Mucosa of gallbladder (tissue), 1 donor: ENCODE measurements at regions not wholly inside any gene's neighbourhood (a gene's known extent, or its start where the extent isn't known, plus 50 kb on each side); places are given as distances from the start of the nearest gene placed in this dataset.

ENCODE experiments used
- DNase-seq: peaks from one replicate; pipeline ENCODE4 v3.0.0-alpha.2; 2020; ENCODE audit warnings: low spot score
- donor health status: DM: no; HTN: no; CAD: no.

GRCh38 chr12:118694128-118694775, 287.1 kb upstream of the SRRM4 start:
- DNase-seq = no peak

DNA sequence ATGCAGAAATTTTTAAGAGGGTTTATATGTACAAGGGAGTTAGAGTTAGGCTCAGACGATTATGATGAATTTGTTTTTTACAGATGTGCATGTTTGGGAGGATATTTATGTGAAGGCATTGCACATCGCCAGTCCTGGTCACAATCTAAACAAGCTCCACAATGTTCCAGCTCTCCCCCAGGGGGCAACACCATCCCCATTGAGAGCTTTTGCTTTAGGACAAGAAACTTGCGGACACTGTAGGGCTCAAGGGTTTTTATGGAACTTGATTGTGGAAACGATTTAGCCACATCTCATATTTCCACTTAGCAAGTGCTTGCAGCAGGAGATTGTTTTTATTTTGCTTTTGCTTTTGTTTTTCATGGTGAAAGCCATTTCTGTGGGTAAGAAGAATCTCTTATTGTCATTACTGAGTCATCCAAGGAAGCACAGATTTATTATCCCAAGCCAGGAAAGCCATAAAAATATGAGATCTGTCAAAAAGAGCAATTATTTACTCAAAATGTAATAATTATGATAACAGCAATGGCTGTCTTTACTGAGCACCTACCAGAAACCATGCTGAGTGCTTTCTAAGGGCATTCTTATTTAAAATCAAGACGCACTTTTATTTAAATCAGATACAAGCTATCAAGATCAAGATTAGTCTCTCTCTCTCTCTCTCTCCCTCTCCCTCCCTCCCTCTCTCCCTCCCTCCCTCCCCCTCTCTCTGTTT, 276.7 kb upstream of the SRRM4 start:
- DNase-seq = no peak

GRCh38 chr12:118706437-118706836, 274.9 kb upstream of the SRRM4 start:
- DNase-seq = no peak

DNA sequence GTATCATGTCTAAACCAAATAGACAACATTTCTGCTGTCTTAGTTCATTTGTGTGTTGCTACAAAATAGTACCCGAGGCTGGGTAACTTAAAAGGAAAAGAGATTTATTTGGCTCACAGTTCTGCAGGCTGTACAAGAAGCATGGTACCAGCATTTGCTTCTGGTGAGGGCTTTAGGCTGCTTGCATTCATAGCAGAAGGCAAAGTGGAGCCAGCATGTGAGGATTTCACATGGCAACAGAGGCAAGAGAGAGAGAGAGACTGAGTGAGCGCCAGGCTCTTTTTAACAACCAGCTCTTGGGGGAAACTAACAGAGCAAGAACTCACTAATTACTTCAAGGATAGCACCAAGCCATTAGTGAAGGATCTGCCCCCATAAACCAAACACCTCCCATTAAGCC, 271.4 kb upstream of the SRRM4 start:
- DNase-seq = no peak

DNA sequence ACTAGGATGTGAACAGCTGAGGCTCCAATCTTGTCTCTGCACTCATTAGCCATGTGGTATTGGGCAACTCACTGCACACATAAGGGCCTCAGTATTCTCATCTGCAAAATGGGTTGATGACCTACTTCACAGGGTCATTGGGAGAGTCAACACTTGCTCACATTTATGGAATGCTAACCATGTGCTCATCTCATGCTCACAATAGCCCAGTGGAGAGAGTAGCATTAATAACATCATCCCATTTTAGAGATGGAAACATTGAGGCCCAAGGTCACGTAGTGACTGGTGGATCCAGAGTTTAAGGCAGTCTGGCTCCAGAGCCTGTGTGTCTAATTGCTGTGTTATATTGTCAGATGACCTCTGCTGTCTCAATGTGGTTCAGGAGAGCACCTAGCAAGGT, 270.2 kb upstream of the SRRM4 start:
- no peak for DNase-seq

- DNase-seq = no peak
These were observed 267.3 kb upstream of the SRRM4 start for GRCh38 chr12:118714051-118714460.

DNA sequence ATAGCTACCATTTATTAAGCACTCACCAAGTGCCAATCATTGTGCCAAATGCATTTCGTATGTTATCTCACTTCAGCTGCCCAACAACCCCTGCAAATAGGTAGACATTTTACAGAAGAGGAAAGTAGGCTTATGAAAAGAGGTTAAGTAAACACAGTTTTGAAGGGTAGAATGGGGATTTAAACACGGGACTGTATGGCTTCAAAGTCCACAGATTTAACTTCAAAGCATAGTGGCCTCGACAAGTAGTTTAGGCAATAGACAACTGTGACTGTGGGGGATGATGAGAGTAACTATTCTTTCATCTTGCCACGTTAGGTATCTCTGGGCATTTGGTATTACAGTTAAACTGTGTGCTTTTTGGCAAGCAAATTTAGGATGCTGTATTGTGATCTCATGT, 266.8 kb upstream of the SRRM4 start:
- no peak for DNase-seq

DNA sequence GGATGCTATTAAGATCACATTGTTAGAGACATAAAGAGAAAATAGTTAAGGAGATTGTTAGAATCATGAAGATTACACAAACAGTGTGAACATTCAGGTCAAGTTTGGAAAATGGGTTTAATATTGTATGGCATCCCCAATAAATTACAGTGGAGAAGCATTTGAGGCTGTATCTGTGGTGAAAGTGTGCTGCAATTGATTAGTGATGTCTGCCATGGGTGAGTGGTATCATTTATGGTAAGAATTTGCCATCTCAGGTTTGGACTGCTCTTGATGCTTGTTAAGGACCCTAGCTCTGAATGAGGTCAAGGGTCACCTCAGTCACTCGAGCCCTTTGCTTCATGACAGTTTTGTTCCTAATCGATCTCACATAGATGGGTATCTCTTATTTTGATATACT, 265.7 kb upstream of the SRRM4 start:
- no peak for DNase-seq

GRCh38 chr12:118727196-118727978, 254.0 kb upstream of the SRRM4 start:
- DNase-seq = no peak

- DNase-seq = no peak
These were observed 253.4 kb upstream of the SRRM4 start for GRCh38 chr12:118727979-118728366.

DNA sequence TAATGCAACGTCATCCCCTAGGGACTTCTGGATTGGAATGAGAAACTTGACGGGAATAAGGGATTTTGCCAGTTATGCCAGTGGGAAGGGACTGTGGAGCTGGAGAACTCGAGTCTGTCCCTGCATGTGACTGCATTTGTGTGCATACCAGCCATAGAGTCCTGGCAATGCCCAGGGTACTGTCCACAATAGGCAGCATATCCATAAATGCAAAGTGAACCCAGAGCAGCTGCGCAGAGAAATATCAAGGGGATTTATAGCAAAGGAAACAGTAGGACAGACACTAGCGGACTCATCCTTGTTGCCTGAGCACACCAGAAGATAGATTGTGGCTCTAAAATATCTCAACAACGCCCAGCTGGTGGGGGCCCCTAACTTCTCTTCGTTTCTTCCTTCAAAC, 247.1 kb upstream of the SRRM4 start:
- no peak for DNase-seq

DNA sequence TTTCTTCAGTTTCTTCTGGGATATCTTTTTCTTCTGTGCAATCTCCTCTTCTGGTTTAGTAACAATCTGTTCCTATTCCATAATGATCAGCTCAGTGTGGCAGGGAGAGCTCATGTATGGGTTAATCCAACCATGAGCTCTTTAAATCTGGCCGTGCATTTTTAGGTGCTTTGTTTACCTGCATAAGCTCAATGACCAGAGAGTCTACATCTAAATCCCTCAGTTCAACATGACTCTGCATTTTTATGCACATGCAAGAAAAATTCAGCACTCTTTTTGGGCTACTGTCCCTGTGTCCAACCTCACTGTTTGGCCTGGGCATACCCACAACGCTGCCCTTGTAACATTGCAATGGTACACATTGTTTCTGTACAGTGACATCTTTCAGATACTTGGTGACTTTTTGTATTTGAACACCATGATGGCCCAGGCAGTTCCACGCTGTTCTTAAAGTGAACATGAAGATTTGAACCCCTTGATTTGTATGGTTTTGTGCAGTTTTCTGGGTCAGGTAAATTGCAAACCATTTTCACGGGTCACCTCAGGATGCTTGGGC, 243.3 kb upstream of the SRRM4 start:
- DNase-seq = no peak

DNA sequence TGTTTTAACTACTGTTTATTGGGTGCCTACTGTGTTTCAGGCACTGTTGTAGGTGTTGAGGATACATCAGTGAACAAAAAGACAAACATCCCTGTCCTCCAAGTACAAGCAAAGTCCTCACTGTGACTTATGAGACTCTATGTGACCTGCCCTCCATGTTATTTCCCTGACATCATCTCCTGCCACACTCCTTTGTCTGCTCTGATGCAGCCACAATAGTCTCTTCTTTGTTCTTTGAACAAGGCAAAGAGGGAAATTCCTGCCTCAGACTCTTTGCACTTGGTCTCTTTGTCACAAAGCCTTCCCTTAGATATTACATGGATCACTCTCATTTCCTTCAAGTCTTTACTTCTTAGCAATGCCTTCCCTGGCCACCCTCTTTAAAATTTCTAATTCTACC, 240.1 kb upstream of the SRRM4 start:
- no peak for DNase-seq

DNA sequence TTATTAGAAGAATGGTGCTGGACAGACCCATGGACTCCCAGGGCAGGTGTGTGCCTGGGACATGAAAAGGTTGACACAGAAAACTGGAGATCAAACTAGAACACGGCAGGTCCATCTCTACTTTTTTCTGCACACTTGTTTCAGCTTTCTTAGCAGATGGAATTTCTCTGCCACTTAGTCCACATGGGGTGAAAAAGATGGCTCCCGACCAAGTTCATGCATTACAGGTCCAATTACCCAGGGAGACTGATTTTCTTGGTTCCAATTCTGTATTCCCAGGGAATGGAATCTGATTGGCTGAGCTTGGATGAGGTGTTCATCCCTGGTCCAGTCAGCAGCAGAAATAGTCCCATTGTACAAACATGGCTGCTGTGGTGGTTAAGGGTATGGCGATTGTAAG, 238.9 kb upstream of the SRRM4 start:
- no peak for DNase-seq

DNA sequence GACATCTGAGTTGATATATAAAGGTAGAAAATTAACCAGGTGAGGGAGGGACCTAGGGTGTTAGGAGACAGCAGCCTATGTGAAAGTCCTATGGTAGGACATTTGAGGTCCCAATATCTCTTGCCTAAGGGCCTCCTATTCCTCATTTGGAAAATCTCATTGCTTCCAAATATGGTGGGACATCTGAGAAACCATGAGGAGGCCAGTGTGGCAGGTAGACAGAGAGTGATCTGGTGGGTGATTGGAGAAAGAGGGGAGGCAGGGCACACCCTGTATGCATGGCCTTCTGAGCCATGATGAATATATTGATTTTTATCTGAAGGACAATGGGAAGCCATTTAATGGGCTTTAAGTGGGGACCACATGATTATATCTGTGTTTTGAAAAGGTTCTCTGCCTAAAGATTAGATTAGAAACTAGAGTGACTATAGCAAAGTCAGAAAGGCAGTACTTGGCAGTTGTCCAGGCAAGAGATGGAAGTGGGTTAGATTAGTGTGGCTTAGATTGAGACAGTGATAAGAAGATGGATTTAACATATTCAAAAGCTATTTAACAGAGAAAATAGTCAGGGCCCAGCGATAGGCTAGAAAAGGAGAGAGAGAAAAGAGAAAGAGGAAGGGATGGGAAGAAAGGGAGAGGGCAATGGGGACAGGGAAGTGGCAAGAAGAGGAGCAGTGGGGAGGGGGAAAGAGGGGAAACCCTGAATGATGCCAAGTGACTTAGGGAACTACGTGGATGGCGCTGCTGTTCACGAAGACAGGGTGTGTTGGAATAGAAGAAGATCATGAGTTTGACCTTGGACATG, 237.2 kb upstream of the SRRM4 start:
- no peak for DNase-seq

DNA sequence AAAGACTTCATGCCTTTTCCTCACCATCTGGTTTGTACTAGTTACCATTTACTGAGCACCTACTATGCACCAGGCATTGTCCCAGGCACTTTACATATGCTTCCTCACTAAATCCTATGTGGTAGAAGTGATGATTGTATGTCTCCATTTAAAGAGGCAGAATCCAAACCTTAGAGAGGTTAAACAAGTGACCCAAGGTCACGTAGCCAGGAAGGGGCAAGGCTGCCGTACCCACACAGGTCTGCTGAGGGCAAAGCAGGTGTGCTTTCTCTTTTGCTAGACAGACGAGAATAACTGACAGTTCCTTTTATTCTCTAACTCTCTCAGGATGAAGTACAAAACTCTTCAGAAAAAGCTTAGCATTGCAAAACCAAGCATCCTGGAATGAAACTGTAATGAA, 235.2 kb upstream of the SRRM4 start:
- DNase-seq = no peak

DNA sequence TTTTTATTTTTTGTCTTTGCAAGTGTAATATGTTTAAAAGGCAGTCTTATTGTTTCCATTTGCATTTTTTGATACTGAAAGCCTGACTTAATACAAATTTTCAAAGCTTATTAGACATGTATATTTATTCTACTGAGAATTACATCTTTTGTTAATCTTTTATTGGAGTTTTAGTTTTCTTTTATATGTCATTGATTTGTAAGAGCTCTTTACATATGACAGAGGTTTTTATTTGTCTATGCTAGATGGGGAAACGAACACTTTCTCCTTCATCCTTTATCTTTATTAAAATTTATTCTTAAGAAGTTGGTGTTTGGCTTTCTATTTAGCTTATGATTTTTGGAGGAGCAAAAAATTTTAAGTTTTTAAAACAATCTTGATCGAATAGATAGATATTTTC, 234.4 kb upstream of the SRRM4 start:
- DNase-seq = no peak

DNA sequence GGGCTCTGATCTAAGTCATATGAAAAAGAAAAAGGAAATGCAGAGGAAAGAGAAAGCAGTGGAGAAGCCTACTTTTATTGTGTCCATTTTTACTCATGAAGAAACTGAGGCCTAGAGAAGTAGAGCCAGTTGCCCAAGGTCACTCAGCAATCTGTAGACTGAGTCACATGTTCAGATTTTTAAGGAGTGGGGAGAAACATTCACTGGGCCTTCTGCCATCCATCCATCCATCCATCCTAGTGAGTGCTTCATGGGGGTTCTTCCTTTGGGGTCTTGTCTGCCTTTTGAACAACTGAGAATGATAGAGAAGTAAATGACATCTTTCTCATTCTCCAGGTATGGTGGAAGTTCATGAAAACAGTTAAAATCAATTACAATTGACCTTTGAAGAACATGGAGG, 233.6 kb upstream of the SRRM4 start:
- no peak for DNase-seq

GRCh38 chr12:118748478-118749380, 232.6 kb upstream of the SRRM4 start:
- no peak for DNase-seq

DNA sequence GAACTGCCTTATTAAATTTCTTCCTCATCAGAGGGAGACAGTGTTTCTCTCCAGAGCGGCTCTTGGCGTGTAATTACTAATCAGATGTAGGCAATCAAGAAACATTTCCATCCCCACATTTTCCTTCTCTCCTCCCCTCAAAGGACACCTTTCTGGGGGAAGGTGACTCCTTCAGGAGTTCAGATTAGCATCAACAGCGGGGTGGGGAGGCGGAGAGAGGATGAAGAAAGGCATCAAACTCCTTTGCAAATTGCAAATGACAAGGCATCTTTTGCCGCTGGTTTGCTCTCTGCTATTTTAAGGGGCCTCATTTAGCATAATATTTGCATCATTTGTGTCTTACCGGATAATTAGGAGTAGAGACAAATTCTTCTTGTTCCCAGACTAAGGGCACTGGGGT, 231.7 kb upstream of the SRRM4 start:
- no peak for DNase-seq

GRCh38 chr12:118750666-118751065, 230.7 kb upstream of the SRRM4 start:
- no peak for DNase-seq
